ELR (cell line): ENCODE measurements at regions not wholly inside any gene's neighbourhood (a gene's known extent, or its start where the extent isn't known, plus 50 kb on each side); places are given as distances from the start of the nearest gene placed in this dataset.
"Not testable (repeated sequence)": the region's sequence is repeated elsewhere in the genome, so short reads cannot be mapped to it uniquely, and the experiment has no call there.

Experiments used
- DNase-seq: peaks from one replicate; pipeline ENCODE4 v3.0.0-alpha.2; 2015; ENCODE audit warnings: low read depth

DNA sequence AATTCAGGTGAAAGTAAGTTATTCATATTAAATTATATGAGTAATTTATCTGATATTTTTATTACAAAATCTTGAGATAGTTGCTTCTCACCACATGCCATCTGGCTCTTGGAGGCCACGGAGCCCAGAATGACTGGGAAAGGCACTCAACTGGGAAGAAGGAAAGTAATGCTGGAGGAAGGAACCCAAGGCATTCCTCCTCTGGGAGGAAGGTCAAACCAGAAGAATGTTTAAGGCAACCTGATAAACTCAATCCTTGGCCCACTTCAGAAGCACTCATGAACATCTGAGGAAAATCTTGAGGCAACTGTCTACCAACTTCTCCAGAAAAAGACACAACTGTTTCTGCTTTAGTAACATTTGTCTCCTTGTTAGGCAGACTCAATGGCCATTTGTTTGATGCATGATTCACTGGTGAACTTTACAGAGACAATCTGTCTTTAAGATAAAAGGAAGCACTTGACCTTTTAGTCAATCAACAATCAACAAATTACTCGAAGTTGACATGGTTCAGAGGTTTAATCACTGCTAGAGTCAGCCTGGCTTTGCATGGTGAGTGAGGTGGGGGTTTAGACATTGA is 261.4 kb upstream of the MME start:
- no peak for DNase-seq

DNA sequence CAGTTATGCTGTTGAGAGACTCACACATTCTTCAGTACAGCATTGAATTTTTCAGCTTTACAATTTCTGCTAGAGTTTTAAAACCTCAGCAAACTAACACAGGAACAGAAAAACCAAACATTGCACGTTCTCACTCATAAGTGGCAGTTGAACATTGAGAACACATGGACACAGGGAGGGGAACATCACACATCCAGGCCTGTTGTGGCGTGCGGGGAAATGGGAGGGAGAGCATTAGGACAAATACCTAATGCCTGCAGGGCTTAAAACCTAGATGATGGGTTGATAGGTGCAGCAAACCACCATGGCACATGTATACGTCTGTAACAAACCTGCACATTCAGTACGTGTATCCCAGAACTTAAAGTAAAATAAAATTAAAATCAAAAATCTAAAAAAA is 270.1 kb upstream of the MME start:
- DNase-seq: not testable (repeated sequence)

DNA sequence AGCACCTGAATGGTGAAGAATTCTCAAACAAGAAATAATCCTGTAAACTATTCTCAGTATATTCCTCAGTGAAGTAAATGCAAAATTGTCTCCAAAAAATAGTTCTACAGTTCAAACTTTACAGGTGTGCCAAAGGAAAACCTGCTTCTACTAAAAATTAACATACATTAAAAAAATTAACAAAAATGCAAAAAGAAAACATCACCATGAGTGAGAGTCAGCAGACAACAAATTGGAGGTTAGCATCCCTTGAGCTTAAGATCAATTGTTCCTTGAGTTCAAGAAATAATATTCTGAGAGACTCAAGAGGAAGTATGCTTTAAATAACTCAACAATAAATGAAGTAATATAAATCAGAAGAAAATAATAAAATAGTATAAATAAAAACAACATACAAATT is 278.4 kb upstream of the MME start:
- no peak for DNase-seq

DNA sequence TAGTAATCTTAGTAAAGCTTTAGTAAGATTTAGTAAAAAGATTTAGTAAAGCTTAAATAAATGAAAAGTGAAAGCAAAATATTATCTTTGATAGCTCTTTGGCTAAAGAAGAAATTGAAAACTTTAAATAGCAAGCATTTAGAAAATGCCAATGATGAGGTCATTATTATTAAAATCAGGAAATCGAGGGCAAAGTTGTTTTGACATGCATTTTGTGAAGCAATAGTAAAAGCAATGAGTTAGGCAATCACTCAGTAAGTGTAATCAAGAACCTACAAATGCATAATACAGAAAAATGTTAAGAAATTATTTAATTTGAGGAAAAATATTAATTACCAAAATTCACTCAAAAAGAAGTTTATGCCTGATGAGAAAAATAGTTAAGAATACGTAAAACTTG is 280.3 kb upstream of the MME start:
- peak; percentile 21 for DNase-seq

DNA sequence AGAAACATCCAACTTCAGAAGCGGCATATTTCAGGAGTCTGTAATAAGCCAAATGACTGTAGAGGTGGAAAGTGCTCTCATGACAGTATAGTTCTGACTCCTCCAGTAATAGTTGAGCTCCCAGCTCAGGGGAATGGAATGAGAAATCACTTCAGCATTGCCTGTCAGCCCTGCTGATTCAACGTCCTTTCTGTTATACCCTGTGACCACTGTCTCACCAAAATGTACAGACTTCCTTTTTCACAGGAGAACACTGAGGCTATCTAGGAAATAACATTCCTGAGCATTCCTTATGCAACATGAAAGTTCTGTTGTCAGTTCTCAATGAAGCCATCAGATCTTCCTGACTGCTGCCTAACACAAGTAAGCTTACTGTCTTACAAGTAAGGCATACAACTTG is 284.5 kb upstream of the MME start:
- peak; percentile 99 for DNase-seq

DNA sequence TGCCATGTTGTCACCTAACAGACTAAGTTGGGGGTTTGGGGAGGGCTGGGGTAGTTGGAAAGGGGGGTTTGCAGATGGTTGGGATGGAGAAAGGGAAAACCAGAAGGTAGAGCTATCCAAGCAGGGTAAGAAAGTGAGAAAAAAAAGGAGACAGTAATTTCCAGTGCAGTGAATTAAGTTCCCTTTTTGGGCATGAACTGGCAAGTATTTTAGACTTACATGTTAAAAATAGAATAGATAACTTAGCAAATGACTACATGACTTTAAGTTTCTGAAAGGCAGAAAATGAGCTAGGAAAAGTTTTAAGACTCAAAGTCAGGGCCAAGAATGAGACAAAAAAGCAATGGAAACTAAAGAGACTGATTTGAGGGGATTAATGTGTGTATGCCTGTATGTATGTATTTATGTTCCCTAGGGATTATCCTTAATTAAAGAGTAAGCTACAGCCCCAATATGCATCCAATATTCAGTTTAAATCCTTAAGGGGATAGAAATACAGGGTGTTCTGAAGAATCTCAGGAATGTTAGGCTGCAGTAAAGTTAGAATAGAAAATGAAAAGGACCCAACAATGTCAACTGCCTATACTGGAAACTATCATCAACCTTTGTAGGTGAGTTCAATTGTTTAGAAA is 285.2 kb upstream of the MME start:
- no peak for DNase-seq

DNA sequence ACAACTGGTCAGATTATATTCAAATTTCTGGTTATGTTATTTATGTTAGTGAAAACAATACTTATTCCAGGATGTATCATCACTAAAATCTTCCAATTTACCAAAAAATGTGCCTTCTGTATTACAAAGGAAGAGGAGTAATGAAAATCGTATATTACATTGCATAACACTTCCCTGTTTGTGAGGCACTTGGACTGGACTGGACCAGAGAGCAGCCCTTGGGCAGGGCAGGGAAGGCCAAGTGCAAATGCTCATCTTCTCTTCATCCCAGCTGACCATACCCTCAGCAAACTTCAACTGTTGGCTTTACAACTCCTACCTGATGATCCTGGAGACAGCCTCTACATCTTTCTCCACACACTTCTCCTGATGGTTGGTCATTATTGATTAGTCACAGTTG is 285.7 kb upstream of the MME start:
- DNase-seq: peak; percentile 33

DNA sequence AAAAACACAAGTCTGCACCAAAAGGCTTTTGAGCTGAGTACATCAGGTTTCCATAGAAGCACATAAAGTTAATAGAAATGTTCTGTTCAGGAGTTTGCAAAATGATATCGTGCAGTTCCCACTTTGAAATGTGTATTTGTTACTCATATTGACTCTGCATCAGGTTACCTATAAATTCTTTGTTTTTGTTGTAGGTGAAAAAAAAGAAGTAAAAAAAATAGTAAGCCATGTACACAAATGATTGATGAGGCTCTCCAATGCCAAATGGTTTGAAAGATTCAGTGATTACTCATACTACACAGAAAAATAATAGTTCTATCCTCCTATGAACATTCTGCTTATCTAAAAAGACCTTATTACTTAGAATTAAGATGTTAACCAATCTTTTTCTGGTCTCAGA is 287.3 kb upstream of the MME start:
- DNase-seq: no peak

DNA sequence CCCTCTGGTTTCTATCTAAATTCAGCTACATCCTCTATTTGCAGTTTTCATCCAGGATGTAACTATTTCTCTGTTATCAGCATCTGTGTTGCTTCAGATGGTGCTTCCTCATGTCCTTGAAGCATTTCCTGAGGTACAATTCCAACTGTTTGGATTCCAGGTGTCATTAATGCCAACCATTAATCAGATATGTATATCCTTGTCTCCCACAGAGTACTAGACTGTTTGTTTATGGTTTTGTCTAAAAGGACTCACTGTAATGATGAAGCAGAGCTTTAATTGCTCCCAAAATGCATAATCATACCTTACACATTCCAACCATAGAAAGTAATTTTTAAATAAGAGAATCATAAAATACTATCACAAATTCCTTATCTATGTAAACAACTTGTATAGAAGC is 288.5 kb upstream of the MME start:
- no peak for DNase-seq

DNA sequence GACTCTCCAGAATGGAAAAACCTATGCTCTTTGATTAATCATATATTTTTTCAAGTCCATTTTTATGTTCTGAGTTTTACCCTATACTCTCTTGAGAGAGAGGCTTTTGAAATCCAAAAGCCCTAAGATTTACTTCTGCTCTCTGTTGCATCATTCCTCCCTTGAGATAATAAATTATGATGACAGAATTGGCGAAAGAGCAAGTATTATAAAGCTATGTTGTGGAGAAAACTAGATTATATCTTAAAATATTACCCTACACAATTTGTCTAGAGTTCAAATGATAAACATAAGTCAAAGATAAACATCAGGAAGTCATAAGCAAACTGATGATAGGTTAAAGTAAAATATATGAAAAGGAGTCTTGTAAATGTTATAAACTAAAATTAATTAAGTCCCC is 293.4 kb upstream of the MME start:
- no peak for DNase-seq

DNA sequence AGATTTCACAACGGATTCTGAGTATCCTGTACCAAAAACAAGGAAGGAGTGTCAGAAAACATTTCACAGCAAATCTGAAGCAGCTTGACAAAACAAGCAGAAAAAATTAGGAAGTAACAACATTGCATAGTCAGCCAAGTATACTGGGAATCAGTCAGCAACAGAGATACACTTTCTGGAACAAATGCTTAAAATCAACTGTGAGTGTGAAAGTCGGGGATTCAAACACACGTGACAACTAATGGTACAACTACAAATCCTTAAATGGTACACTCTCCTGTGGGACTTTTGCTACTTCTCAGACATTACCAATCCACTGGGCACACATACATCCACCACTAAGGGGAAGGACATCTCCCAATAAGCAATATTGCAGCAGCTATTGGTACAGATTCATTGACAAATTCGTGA is 296.6 kb upstream of the MME start:
- DNase-seq: no peak

DNA sequence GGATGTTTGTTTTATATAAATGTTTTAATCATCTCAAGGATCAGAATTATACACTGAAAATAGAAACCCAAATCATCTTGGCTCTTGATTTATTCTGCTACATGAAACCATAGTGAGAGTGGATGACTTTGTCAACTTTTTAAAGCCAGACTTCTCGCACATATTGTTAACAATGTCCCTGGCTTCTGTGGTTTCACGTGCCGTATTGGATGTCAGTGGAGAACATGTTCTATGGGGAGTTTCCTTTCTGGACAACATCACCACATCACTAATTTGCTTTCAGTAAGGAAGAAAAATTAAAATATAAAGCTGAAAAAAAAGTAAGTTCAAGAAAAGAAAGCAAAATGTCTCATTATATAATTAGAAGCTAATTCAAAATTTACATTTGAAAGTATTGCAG is 297.1 kb upstream of the MME start:
- no peak for DNase-seq

DNA sequence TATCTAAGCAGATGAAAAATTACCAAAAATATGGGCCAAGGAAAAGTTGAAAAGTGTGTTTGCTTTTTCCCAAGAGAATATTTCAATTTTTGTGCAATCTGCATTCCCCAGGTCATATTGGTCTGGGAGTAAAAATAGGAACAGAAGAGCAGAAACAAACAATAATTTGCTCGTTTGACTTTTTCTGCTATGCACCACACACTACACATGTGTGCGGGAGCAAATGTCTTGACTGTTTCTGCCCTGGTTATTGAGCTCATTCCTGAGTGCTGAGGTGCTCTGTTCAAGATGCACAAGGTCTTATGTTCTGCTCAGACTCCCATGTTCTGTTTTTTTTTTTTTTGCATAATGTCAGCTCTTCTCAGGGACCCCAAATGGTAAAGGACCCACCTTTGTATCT is 298.0 kb upstream of the MME start:
- DNase-seq: no peak

DNA sequence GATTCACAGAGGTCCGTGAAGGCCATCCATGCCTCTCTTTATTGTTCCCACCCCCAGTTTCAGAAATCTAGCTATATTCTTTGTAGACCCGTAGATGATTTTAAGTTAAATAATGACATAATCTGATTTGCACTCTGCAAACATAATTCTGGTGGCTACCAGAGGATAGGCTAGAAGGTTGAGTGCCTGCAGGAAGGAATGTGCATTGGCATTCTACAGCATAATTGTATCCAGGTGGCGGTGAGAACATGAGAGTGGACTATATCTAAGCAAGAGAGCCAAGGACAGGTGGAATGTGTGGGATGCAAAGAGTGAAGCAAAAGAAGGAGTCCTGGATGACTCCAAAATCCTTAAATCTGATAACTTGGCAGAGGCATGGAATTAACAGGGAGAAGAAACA is 298.5 kb upstream of the MME start:
- no peak for DNase-seq

DNA sequence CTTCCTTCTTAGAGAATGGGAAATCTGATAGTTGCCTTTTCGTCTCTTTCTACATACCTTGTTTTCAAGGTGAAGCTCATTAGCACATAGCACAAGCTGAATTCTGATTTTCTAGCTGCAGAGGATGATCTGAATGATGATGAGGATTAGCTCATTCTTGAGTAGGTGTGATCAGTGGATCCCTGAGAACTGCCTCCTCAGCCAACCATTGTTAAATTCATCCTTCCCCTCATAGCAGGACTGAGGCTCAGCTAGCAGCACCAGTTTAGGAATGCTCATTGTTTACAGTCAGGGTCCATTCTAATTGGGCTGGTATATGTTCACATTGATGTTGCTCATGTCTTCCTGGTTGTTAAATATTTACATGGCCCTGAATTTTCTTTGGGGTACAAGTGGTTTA is 299.9 kb upstream of the MME start:
- DNase-seq: no peak

DNA sequence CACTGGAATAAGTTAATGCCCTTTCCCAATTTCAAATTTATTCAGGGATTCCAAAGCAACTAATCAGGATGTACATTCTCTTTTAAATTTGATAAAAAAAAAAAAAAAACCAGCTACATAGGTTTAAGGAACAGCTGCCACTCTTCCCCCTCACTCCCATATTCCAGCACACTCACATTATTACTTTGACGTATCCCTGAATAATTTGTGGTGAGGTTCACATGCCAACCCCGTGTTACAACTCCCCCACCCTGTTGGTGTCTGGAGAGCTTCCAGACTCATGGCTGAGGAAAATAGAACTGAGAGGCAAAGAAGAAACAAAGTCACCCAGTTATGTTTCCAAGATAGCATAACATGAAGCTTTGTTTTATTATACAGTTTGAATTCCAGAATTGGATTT is 300.5 kb upstream of the MME start:
- DNase-seq: peak; percentile 74

DNA sequence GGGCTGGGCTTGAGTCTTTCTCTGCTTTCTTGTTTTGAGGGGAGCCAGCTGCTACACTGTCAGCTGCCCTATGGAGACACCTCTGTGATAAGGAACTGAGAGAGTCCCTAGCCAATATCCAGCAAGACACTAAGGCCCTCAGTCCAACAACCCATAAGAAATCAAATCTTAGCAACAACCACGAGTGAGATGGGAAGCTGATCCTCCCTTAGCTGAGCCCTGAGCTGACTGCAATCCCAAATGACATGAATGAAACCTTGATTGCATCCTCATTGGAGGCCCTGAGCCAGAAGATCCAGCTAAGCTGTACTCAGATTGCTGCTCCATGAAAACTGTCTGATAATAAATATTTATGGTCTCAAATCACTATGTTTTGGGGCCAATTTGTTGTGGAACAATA is 302.1 kb upstream of the MME start:
- no peak for DNase-seq

DNA sequence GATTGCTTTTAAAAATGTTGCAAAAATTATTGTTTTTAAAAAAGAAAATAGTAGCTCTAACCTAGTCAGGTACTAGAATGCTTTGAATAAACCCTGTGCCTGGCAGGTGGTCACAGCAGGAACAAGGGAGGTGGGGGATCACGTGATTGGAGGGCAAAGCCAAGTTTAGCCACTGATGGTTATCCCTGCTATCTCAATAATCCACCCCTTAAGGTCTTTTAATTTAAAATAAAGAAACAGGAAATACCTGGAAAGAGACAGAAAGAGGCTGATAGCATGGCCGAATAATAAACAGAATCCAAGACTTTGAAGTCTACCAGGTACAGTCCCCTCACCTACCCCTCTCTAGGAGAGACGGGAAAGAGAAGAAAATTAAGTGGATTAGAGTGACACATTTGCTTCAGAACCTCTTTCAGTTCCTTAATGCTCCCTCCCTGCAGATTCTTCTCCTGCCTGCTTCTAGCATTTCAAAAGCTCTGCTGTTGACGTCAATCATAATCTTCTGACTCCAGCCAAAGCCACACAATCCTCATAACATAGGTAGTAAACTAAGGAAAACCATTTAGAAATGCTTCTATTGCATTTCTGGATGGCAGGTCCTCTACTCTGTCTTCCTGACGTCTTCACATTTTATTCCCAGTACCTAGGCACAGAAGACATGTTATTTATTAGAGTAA is 303.4 kb upstream of the MME start:
- no peak for DNase-seq

DNA sequence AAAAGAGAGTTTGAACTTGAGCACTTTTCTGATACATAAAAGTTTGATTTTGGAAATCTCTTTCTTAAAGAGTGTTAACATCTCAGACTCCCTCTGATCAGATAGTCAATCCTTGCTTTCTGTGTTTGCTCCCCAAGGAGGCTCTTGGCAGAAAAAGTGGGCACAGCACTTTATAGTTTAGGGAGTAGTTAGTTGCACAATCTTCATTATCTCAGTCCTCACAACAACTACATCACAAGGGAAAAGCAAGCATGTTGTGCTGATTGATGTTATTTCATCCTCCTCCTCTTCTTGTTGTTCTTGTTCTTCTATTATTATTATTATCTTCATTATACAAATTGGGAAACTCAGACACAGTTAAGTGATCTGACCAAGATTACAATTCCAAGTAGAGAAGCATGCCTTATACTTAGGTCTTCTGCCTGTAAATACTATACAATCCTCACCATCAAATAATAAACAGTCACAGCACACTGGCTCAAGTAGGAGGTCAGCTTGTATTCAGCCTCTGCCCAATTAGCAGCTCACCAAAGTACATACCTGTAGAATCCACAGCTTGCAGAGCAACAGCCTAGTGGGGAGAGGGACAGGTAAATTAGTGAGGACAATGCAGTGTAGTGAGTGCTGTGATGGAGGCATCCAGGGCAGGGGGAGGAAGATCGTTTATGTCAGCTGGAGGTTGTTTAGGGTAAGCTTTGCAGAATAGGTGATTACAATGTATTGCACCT is 304.1 kb upstream of the MME start:
- no peak for DNase-seq

DNA sequence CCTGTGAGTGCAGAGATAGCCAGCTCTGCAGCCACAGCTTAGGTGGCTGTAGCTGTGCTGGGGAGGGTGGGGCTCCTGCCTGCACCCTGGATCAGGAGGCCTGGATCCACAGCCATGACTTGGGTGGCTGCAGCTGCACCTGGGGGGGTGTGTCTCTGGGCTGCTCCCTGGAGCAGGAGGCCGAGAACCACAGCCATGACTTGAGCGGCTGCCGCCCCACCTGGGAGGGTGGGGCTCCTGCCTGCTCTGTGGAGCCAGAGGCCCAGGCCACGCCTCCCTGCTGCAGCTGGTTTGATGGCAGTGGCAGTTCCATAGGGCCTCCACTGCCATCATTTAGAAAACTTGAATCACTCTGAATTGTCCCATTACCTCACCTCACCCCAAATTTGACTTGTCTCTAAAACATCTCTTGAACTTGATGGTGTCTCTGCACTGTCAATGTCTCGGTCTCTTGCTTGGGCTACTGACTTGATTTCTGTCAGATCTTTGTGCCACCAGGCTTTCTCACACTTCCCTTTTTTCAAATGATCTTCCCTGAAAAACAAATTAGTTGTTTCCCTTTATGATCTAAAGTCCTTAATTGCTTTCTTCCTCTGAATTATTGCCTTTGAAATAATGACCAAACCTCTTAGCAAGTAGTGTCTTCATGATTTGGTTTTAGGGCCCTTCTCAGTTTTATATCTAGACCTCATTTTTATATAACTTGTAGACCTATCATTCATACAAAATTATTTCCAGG is 313.2 kb upstream of the MME start:
- DNase-seq: no peak

DNA sequence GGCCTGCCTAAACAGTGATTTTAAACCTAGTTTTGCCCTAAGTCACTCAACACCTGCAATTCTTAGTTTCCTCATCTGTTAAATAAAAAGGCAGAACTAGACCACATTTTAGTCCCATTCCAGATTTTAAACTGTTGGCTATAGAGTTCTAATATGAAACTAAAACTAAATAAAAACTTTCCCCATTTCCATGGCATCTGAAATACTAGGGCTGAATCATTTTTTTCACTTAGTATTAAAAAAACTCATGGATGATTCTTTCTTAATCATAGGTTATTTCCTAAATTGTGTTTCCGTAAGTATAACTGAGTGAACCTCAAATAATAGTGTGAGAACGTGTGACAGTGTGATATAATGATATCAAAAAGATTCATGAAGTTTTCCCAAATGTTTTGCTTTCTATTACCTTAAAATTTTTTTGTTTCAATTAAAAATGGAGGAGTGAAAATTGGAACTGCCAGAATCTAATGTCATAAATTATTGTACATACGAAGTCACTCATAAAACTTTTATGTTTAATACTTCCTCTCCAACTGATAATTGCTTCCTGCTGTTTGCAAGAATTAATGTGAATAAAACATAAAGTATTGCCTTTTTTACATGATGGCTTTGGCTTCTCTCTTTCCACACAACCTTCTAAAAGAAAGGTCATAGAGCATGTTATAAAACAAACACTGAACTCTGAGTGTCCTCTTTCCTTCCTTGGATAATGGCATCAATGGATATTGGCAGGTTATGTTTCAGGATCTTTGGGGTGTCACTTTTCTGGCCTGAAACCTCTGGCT is 315.1 kb upstream of the MME start:
- no peak for DNase-seq

DNA sequence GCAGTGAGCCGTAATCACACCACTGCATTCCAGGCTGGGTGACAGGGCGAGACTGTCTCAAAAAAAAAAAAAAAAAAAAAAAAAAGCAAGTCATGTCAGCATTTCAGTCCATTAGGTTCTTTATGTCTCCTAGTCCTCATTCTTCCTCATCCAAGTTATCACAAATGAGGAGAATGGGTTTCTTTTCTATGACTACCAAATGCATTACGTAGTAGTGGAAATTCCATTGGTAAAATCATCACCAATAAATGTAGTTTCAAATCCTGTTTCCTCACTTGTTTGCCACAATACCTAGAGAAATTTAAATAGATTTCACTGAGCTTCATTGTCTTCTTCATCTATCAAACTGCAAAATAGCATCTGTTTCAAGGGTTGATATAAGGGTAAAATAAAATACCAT is 317.6 kb upstream of the MME start:
- DNase-seq: no peak
